ENCODE measurements at regions not wholly inside any gene's neighbourhood (a gene's known extent, or its start where the extent isn't known, plus 50 kb on each side); places are given as distances from the start of the nearest gene placed in this dataset.
"Not testable (repeated sequence)": the region's sequence is repeated elsewhere in the genome, so short reads cannot be mapped to it uniquely, and the experiment has no call there.

- ATAC-seq (no peak), DNase-seq (no peak)
- no peak overlapping the region for H3K4me3 ChIP-seq
- H3K27ac ChIP-seq, result no peak overlapping the region
- WGBS (ENCODE audit: insufficient coverage, low coverage, low lambda C conversion rate, missing lambda C conversion rate), result 59% methylated on average over 5 of the region's 5 CpGs
- H3K4me1 ChIP-seq, result no peaks in the 10 kb centered on the region
- no peaks in the 10 kb centered on the region for H3K9me3 ChIP-seq
- TF ChIP-seq, protein P1, sequence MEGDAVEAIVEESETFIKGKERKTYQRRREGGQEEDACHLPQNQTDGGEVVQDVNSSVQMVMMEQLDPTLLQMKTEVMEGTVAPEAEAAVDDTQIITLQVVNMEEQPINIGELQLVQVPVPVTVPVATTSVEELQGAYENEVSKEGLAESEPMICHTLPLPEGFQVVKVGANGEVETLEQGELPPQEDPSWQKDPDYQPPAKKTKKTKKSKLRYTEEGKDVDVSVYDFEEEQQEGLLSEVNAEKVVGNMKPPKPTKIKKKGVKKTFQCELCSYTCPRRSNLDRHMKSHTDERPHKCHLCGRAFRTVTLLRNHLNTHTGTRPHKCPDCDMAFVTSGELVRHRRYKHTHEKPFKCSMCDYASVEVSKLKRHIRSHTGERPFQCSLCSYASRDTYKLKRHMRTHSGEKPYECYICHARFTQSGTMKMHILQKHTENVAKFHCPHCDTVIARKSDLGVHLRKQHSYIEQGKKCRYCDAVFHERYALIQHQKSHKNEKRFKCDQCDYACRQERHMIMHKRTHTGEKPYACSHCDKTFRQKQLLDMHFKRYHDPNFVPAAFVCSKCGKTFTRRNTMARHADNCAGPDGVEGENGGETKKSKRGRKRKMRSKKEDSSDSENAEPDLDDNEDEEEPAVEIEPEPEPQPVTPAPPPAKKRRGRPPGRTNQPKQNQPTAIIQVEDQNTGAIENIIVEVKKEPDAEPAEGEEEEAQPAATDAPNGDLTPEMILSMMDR (IDR thresholded peaks at IDR 0.05), result no peak
- TF ChIP-seq POLR2A (IDR thresholded peaks at IDR 0.05), result no peak
- intact Hi-C loops (cut with DNase I), result no loop called here
- no peaks in the 10 kb centered on the region for H3K36me3 ChIP-seq
- H3K27me3 ChIP-seq, result no peaks in the 10 kb centered on the region
These were observed 317.1 kb downstream of the ZIC4 start for GRCh38 chr3:147089286-147089685.

GRCh38 chr3:147059500-147059899 is 346.8 kb downstream of the ZIC4 start:
- H3K36me3 ChIP-seq; H3K4me1 ChIP-seq; H3K27me3 ChIP-seq; H3K4me3 ChIP-seq; H3K27ac ChIP-seq; ATAC-seq; intact Hi-C loops (cut with DNase I); DNase-seq; H3K9me3 ChIP-seq: not testable (repeated sequence)
- WGBS (ENCODE audit: insufficient coverage, low coverage, low lambda C conversion rate, missing lambda C conversion rate), result 62% methylated on average over 6 of the region's 6 CpGs

GRCh38 chr3:147049821-147050220 is 356.5 kb downstream of the ZIC4 start:
- WGBS (ENCODE audit: insufficient coverage, low coverage, low lambda C conversion rate, missing lambda C conversion rate), result 60% methylated on average over 9 of the region's 9 CpGs
- ATAC-seq, result no peak
- DNase-seq, result no peak
- TF ChIP-seq POLR2A (IDR thresholded peaks at IDR 0.05), result no peak
- TF ChIP-seq, protein P1 (IDR thresholded peaks at IDR 0.05), result no peak
- no peaks in the 10 kb centered on the region for H3K9me3 ChIP-seq
- intact Hi-C loops (cut with DNase I), result no loop called here
- H3K36me3 ChIP-seq, result no peaks in the 10 kb centered on the region
- no peak overlapping the region for H3K27ac ChIP-seq
- H3K27me3 ChIP-seq, result no peaks in the 10 kb centered on the region
- H3K4me1 ChIP-seq, result no peaks in the 10 kb centered on the region
- no peak overlapping the region for H3K4me3 ChIP-seq

- TF ChIP-seq, protein P1 (IDR thresholded peaks at IDR 0.05), result no peak
- TF ChIP-seq POLR2A (IDR thresholded peaks at IDR 0.05), result no peak
- 80% methylated on average over 3 of the region's 3 CpGs for WGBS (ENCODE audit: insufficient coverage, low coverage, low lambda C conversion rate, missing lambda C conversion rate)
- no peak overlapping the region for H3K27ac ChIP-seq
- no peaks in the 10 kb centered on the region for H3K36me3 ChIP-seq
- ATAC-seq, result no peak
- no peaks in the 10 kb centered on the region for H3K27me3 ChIP-seq
- no peaks in the 10 kb centered on the region for H3K4me1 ChIP-seq
- H3K4me3 ChIP-seq, result no peak overlapping the region
- no peaks in the 10 kb centered on the region for H3K9me3 ChIP-seq
- intact Hi-C loops (cut with DNase I), result no loop called here
- no peak for DNase-seq
These were observed 357.0 kb downstream of the ZIC4 start for GRCh38 chr3:147049305-147049704.

- 75% methylated on average over 1 of the region's 1 CpG for WGBS (ENCODE audit: insufficient coverage, low coverage, low lambda C conversion rate, missing lambda C conversion rate)
- H3K4me1 ChIP-seq, result no peaks in the 10 kb centered on the region
- no peak overlapping the region for H3K27ac ChIP-seq
- ATAC-seq, result no peak
- no peaks in the 10 kb centered on the region for H3K36me3 ChIP-seq
- H3K9me3 ChIP-seq, result no peaks in the 10 kb centered on the region
- H3K27me3 ChIP-seq, result no peaks in the 10 kb centered on the region
- intact Hi-C loops (cut with DNase I), result no loop called here
- TF ChIP-seq, protein P1 (IDR thresholded peaks at IDR 0.05), result no peak
- TF ChIP-seq POLR2A (IDR thresholded peaks at IDR 0.05), result no peak
- no peak overlapping the region for H3K4me3 ChIP-seq
- DNase-seq, result no peak
These were observed 359.4 kb downstream of the ZIC4 start for GRCh38 chr3:147046916-147047315.

Measured in right lobe of liver (tissue), 6 donors.